Esophagus muscularis mucosa (tissue), 3 donors: ENCODE measurements at regions not wholly inside any gene's neighbourhood (a gene's known extent, or its start where the extent isn't known, plus 50 kb on each side); places are given as distances from the start of the nearest gene placed in this dataset.

ENCODE experiments used
- POLR2A ChIP-seq: fragments of 450-650 bp; IDR thresholded peaks from one replicate; pipeline ENCODE4 v1.6.1; 2017; ENCODE audit warnings: antibody characterized with exemption, moderate library complexity, mild to moderate bottlenecking, low read depth
- POLR2AphosphoS5 ChIP-seq, 2 donors: sonication (generic); formaldehyde crosslinking; IDR thresholded peaks; one replicate each; pipeline ENCODE4 v1.6.1; 2017; ENCODE audit warnings: antibody characterized with exemption in 2 of 2
- TF ChIP-seq, protein P1 (sequence below), 3 experiments: fragments of 200-600 bp in 2 of 3; fragments of 450-650 bp in 1 of 3; sonication (generic) in 2 of 3; IDR thresholded peaks; one replicate each; pipeline ENCODE4 v1.5.1; 2017 to 2019; ENCODE audit warnings: antibody characterized with exemption in 3 of 3, mild to moderate bottlenecking in 2 of 3, moderate library complexity in 1 of 3

DNA sequence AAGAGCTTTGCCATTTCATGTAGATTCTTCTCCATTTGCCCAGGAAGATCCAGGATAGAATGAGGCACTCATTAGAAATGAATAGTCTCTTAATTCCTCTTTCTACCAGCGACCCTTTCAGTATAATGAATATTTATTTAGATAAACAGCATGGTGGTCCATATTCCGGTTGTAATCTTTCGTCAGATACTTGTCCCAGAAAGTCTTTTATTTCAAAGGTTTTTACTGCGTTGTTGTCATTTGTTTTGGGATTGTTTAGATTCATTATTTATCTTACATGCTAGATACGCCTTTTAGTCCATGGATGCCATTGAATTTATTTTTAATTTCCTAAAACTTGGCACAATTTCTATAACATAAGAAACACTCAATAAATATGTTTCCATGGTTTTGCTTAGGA is 139.7 kb upstream of the FLRT2 start:
- TF ChIP-seq, protein P1, sequence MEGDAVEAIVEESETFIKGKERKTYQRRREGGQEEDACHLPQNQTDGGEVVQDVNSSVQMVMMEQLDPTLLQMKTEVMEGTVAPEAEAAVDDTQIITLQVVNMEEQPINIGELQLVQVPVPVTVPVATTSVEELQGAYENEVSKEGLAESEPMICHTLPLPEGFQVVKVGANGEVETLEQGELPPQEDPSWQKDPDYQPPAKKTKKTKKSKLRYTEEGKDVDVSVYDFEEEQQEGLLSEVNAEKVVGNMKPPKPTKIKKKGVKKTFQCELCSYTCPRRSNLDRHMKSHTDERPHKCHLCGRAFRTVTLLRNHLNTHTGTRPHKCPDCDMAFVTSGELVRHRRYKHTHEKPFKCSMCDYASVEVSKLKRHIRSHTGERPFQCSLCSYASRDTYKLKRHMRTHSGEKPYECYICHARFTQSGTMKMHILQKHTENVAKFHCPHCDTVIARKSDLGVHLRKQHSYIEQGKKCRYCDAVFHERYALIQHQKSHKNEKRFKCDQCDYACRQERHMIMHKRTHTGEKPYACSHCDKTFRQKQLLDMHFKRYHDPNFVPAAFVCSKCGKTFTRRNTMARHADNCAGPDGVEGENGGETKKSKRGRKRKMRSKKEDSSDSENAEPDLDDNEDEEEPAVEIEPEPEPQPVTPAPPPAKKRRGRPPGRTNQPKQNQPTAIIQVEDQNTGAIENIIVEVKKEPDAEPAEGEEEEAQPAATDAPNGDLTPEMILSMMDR (IDR thresholded peaks at IDR 0.05) = no peak
- TF ChIP-seq POLR2AphosphoS5 (IDR thresholded peaks at IDR 0.05) = no peak
- TF ChIP-seq POLR2A = no peak
